ENCODE measurements at regions not wholly inside any gene's neighbourhood (a gene's known extent, or its start where the extent isn't known, plus 50 kb on each side); places are given as distances from the start of the nearest gene placed in this dataset.

DNA sequence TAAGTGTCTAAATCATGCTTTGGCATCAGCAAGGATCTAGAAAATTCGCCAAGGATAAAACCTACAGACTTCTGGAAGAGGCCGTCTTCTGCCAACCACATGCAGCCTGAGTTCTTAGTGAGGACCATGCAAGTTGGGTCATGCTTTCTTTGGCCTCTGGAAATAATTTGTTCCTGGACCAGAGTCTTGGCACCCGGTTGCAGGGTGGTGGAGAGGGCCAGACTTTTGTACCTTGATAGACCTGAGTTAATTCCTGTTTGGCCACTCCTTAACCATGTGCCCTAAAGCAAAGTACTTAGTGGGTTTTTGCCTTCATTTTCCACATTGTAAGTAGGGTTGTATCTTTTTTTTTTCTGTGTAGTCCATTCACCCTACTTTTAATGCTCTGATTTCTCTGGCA lies 283.4 kb upstream of the IRX5 start:
- TF ChIP-seq, protein P1, sequence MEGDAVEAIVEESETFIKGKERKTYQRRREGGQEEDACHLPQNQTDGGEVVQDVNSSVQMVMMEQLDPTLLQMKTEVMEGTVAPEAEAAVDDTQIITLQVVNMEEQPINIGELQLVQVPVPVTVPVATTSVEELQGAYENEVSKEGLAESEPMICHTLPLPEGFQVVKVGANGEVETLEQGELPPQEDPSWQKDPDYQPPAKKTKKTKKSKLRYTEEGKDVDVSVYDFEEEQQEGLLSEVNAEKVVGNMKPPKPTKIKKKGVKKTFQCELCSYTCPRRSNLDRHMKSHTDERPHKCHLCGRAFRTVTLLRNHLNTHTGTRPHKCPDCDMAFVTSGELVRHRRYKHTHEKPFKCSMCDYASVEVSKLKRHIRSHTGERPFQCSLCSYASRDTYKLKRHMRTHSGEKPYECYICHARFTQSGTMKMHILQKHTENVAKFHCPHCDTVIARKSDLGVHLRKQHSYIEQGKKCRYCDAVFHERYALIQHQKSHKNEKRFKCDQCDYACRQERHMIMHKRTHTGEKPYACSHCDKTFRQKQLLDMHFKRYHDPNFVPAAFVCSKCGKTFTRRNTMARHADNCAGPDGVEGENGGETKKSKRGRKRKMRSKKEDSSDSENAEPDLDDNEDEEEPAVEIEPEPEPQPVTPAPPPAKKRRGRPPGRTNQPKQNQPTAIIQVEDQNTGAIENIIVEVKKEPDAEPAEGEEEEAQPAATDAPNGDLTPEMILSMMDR (IDR thresholded peaks at IDR 0.05): no peak
- no peak for DNase-seq
- no peaks in the 10 kb centered on the region for H3K9me3 Mint-ChIP-seq
- Histone ChIP-seq H3K4me1 (ENCODE audit: insufficient read depth, low read length) (no peaks in the 10 kb centered on the region), H3K36me3 (ENCODE audit: insufficient read depth, low read length) (no peaks in the 10 kb centered on the region), H3K27ac (ENCODE audit: low read depth in 1 of 2, low read length in 2 of 2) (no peak overlapping the region), H3K9me3 (ENCODE audit: control insufficient read depth in 1 of 2, insufficient read depth in 1 of 2, low read length in 2 of 2) (no peaks in the 10 kb centered on the region), H3K4me3 (ENCODE audit: low read length) (no peak overlapping the region), H3K27me3 (ENCODE audit: control insufficient read depth in 1 of 2, insufficient read depth in 2 of 2, low read length in 2 of 2) (peaks cover 0 to 2% of the 10 kb centered on the region in 2 experiments)
- no peaks in the 10 kb centered on the region for H3K36me3 Mint-ChIP-seq (ENCODE audit: low read depth)
- no peaks in the 10 kb centered on the region for H3K4me1 Mint-ChIP-seq (ENCODE audit: low read depth)
- H3K27ac Mint-ChIP-seq: no peak overlapping the region
- H3K4me3 Mint-ChIP-seq: no peak overlapping the region
- intact Hi-C loops (cut with DNase I, micrococcal nuclease): no loop called here
- CTCF ChIA-PET: no interaction called here
- no peak for ATAC-seq (ENCODE audit: poor library complexity)
- POLR2A ChIA-PET: no interaction called here
- peaks cover 6% of the 10 kb centered on the region for H3K27me3 Mint-ChIP-seq

DNA sequence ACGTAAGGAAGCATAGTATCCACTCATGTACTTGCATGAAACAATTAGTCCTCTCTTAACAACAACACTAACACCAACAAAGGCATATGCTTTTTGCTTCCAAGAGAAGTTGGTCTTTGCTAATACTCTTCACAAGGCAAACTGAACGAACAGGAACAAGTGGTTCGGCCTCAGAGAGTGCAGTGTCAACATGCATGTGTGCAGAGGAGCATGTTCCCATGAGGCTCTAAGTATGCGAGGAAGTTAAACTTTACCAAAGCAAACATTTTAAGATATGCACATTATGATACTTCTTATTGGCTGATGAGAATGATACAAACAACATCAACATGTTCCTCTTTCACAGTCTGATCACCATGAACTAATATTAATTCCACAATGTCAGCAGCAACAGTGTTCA lies 285.3 kb upstream of the IRX5 start:
- ChIA-PET CTCF (no interaction called here), POLR2A (no interaction called here)
- no peak for DNase-seq
- no peak overlapping the region for H3K4me3 ChIP-seq (ENCODE audit: low read length)
- Mint-ChIP-seq H3K4me3 (no peak overlapping the region), H3K27me3 (no peaks in the 10 kb centered on the region), H3K36me3 (ENCODE audit: low read depth) (no peaks in the 10 kb centered on the region), H3K4me1 (ENCODE audit: low read depth) (no peaks in the 10 kb centered on the region), H3K27ac (no peak overlapping the region), H3K9me3 (no peaks in the 10 kb centered on the region)
- no peaks in the 10 kb centered on the region for H3K36me3 ChIP-seq (ENCODE audit: insufficient read depth, low read length)
- TF ChIP-seq, protein P1 (IDR thresholded peaks at IDR 0.05): no peak
- intact Hi-C loops (cut with DNase I, micrococcal nuclease): no loop called here
- ATAC-seq (ENCODE audit: poor library complexity): no peak
- H3K4me1 ChIP-seq (ENCODE audit: insufficient read depth, low read length): no peaks in the 10 kb centered on the region
- H3K9me3 ChIP-seq (ENCODE audit: control insufficient read depth in 1 of 2, insufficient read depth in 1 of 2, low read length in 2 of 2): no peaks in the 10 kb centered on the region
- peaks cover 0 to 2% of the 10 kb centered on the region in 2 experiments for H3K27me3 ChIP-seq (ENCODE audit: control insufficient read depth in 1 of 2, insufficient read depth in 2 of 2, low read length in 2 of 2)
- no peak overlapping the region for H3K27ac ChIP-seq (ENCODE audit: low read depth in 1 of 2, low read length in 2 of 2)

GRCh38 chr16:54636221-54636793 lies 294.4 kb upstream of the IRX5 start:
- POLR2A ChIA-PET: no interaction called here
- Histone ChIP-seq H3K4me1 (ENCODE audit: insufficient read depth, low read length) (no peaks in the 10 kb centered on the region), H3K36me3 (ENCODE audit: insufficient read depth, low read length) (no peaks in the 10 kb centered on the region), H3K27me3 (ENCODE audit: control insufficient read depth in 1 of 2, insufficient read depth in 2 of 2, low read length in 2 of 2) (peaks cover 0 to 2% of the 10 kb centered on the region in 2 experiments), H3K27ac (ENCODE audit: low read depth in 1 of 2, low read length in 2 of 2) (no peak overlapping the region), H3K9me3 (ENCODE audit: control insufficient read depth in 1 of 2, insufficient read depth in 1 of 2, low read length in 2 of 2) (peaks cover 0 to 2% of the 10 kb centered on the region in 2 experiments), H3K4me3 (ENCODE audit: low read length) (no peak overlapping the region)
- CTCF ChIA-PET: no interaction called here
- Mint-ChIP-seq H3K4me3 (no peak overlapping the region), H3K9me3 (no peaks in the 10 kb centered on the region), H3K4me1 (ENCODE audit: low read depth) (no peaks in the 10 kb centered on the region), H3K27ac (no peak overlapping the region), H3K36me3 (ENCODE audit: low read depth) (no peaks in the 10 kb centered on the region), H3K27me3 (no peaks in the 10 kb centered on the region)
- ATAC-seq (ENCODE audit: poor library complexity) (no peak), DNase-seq (no peak)
- TF ChIP-seq, protein P1 (IDR thresholded peaks at IDR 0.05): no peak
- intact Hi-C loops (cut with DNase I, micrococcal nuclease): no loop called here

Data from CD4-positive, alpha-beta T cell (primary cell).